HG03457 (cell line): ENCODE measurements at regions not wholly inside any gene's neighbourhood (a gene's known extent, or its start where the extent isn't known, plus 50 kb on each side); places are given as distances from the start of the nearest gene placed in this dataset.
"Not testable (repeated sequence)": the region's sequence is repeated elsewhere in the genome, so short reads cannot be mapped to it uniquely, and the experiment has no call there.

Source experiments
- ATAC-seq: cut with Tn5 transposase; IDR thresholded peaks from one replicate; pipeline ENCODE4 v1.9.1; 2021; ENCODE audit warnings: moderate number of reproducible peaks; ENCODE audit not compliant: unreplicated experiment

GRCh38 chr4:32589097-32589496 is 1868.9 kb downstream of the PCDH7 start:
- ATAC-seq, result no peak

DNA sequence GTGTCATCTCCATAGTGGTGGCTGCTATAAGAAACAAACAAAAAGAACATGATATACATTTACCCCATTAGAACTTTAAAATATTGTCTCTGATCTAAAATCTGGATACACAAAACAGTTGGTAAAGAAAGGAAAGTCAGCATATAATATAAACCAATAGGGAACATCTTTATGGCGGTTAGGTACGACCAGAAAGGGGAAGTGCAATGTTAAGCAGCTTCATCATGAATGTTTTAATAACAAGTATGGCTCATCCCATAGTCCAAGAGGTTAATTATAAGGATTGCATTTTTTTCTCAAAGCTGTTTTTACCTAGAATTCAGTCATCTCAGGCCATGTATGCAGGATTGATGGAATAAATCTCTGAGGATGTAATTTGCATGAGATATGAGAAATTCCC is 1869.7 kb downstream of the PCDH7 start:
- no peak for ATAC-seq

DNA sequence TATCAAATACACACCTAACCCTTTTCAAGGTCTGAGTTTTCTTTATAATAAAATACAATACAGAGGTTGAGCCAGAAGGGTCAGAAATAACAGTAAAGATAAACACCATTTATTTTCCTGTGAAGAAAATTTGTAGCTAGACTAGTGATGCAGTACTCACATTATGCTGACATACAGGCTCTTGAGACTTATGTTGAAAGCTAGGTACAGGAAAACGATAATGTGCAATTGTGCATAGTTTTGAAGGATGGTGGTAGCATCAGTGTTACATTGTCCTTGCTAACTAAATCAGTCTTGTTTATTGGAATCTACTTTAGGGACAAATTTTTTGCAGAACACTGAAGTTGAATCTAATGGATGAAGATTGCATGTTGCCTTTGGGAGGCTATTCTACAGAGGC is 1877.2 kb downstream of the PCDH7 start:
- ATAC-seq, result no peak

GRCh38 chr4:32601848-32602247 is 1881.7 kb downstream of the PCDH7 start:
- no peak for ATAC-seq

DNA sequence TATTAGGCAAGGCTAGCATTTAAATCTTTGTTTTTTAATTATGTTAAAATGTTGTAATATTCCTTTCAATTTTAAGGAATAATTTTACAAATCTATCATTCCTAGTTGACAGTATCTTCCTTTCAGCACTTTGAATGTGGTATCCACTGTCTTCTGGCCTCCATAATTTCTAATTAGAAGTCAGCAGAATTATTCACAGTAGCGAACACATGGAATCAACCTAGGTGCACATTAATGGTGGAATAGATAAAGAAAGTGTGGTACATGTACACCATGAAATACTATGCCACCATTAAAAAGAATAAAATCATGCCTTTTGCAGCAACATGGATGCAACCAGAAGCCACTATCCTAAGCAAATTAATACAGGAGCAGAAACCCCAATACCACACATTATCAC is 1887.8 kb downstream of the PCDH7 start:
- ATAC-seq, result no peak

- ATAC-seq, result no peak
Measured at GRCh38 chr4:32624943-32625603, 1904.9 kb downstream of the PCDH7 start.

DNA sequence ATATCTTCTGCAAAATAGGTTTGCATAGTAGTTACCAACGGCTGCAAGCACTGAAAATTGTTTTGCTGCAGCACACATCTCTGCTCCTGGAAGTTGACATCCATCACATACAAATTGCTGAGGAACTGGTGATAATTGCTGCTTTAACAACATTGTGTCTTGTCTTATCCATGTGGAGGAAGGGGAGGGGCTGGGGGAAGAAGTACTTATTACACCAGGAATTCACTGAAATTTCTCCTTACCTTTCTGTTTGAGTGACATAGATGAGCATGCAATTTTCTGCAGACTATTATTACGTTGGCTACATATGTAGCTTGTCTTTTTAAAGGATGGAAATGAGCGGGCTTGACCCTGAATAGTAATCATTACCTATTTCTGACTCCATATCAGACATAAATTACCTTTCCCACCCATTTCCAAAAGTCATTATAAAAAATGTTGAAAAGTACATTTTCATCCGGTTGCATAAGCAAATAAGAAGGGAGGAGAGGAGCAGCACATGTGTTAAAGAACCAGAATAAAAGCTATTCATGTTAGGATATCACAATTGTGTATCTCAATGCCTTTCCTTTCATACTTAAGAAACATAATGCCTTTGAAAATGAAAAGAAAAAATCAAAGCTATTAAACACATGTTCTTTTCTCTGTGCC is 1905.6 kb downstream of the PCDH7 start:
- ATAC-seq, result no peak

DNA sequence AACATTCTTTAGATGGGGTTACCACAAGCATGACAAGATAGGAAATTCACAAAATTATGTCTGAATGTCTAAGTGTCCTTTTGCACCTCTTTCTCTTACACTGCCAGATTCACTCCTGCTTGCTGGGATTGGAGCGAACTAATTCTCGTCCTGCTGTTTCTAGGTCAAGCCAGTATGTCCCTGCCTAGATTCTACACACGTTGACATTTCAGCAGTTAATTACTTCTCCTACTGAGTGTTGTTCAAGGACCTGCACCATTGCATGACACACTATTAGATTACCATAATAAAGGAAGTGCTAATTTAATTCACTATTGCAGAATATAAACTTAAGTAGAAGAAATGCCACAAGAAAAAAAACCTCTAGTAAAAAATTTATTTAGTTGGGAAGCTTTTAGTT is 1911.7 kb downstream of the PCDH7 start:
- ATAC-seq, result no peak

DNA sequence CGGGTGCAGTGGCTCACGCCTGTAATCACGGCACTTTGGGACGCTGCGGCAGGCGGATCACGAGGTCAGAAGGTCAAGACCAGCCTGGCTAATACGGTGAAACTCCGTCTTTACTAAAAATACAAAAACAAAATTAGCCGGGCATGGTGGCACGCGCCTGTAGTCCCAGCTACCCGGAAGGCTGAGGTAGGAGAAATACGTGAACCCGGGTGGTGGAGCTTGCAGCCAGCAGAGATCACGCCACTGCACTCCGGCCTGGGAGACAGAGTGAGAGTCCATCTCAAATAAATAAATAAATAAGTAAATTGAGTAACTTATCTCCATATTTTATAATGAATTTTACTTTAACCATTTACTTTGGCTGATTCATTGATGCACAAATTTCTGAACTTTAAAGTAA is 1913.3 kb downstream of the PCDH7 start:
- no peak for ATAC-seq

DNA sequence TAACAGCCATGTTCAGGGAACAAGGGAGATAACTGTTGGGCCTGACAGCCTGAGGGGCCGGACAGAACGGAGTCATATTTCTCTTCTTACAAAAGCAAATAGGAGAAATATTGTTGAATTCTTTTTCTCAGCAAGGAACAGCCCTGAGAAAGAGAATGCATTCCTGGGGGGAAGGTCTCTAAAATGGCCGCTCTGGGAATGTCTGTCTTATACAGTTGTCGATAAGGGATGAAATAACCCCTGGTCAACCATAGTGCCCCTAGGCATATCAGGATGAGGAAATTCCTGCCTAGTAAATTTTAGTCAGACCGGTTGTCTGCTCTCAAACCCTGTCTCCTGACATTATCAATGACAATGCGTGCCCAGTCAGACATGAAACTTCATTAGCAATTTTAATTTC is 1925.5 kb downstream of the PCDH7 start:
- no peak for ATAC-seq

- ATAC-seq, result no peak
Measured at GRCh38 chr4:32658019-32658418, 1937.8 kb downstream of the PCDH7 start.

GRCh38 chr4:32661229-32661628 is 1941.1 kb downstream of the PCDH7 start:
- ATAC-seq, result no peak

DNA sequence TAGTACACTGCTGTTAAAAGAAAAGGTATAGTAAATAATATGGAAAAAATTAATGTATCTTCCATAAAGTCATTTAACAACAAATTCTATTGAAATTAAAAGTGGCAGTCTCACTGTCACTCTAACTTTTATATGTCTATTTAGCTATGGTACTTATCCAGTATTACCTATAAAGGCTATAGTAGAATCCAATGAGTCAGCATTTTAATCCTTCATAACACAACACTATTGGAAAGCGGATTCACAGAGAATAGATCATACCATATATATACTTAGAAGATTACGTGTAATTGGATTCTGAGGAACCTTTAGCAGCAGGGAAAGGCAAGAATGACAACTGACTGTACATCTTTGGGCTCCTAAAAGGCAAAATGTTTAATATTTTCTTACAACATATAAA is 1942.6 kb downstream of the PCDH7 start:
- ATAC-seq, result no peak

GRCh38 chr4:32672359-32672758 is 1952.2 kb downstream of the PCDH7 start:
- no peak for ATAC-seq

DNA sequence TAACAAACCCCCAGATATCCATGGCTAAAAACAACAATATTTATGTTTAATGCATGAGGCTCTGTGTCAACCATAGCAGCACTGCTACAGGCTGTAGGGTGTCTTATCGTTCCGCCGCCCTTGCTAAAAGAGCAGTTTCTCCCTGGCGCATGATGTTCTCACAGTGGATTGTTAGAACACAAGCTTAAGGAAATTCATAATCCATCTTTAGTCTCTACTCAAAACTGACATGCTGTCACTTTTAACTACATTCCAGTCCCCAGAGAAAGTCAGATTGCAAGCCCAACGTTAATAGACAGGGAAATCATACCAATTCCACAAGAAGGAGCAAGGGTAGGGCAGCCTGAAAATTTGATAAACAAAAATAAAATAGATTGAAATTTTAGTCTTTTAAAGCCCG is 1960.8 kb downstream of the PCDH7 start:
- ATAC-seq, result no peak

GRCh38 chr4:32684160-32684559 is 1964.0 kb downstream of the PCDH7 start:
- ATAC-seq, result no peak

GRCh38 chr4:32686123-32686522 is 1966.0 kb downstream of the PCDH7 start:
- ATAC-seq, result no peak

DNA sequence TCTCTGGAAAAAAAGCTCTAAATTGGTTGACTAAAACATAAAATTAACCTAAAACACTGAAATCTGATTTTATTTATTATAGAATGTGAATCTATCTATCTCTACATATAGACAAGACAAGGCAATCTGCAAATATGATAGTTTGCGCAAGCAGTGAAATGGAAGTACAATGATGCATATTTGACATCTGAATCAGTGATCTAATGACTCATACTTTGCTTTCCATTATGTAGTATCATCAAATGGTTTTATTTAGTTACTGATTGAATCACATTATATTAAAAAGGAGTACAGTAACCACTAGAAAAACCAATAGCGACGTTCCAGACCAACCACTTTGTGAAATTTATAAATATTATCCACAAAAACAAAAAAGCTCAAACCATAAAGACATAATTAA is 1969.3 kb downstream of the PCDH7 start:
- no peak for ATAC-seq

DNA sequence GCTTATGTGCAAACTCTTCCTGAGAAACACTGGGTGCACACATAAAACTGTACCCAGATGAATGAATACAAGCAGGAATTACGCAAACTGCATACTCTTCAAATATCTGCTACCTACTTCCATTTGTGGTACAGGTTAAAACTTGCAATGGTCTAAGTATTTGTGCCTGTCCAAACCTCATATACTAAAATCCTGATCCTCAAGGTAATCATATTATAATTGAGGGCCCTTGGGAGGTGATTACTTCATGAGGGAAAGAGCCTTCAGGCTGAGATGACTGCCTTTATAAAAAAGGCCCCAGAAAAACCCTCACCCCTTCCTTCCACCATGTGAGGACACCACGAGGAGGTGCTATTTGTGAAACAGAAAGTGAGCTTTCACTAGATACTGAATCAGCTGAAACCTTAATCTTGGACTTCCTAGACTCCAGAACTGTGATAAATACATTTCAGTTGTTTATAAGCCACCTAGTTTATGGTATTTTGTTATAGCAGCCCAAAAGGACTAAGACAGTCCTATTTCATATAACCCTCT is 1977.2 kb downstream of the PCDH7 start:
- ATAC-seq, result no peak

DNA sequence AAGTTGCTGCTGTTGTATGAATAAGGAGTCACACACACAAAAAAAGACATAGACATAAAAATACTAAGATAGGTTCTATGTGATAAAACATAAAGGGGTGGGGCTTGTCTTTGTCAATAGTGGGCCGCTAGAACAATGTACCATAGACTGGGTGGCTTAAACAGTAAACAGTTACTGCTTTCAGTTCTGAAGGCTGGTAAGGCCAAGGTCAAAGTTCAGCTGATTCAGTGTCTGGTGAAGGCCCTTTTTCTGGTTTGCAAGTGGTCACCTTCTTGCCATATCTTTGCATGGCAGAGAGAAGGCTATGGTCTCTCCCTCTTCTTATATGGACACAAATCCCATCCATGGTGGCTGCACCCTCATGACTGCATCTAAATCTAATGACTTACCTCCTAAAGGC is 1980.7 kb downstream of the PCDH7 start:
- ATAC-seq, result no peak

DNA sequence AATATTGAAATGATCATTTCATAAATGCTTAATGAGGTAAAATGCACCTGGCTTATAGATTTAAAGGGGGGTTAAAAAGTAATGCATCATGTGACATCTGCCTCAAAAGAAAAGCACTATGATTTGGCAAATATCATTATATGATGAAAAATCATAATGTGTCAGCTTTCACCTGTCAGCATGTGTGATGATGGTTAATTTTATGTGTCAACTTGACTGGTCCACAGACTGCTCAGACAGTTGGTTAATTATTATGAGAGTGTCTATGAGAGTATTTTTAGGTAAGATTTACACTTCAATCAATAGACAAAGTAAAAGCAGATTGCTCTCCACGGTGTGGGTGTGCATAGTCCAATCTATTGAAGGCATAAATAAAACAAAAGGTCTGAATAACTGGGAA is 1986.7 kb downstream of the PCDH7 start:
- no peak for ATAC-seq

DNA sequence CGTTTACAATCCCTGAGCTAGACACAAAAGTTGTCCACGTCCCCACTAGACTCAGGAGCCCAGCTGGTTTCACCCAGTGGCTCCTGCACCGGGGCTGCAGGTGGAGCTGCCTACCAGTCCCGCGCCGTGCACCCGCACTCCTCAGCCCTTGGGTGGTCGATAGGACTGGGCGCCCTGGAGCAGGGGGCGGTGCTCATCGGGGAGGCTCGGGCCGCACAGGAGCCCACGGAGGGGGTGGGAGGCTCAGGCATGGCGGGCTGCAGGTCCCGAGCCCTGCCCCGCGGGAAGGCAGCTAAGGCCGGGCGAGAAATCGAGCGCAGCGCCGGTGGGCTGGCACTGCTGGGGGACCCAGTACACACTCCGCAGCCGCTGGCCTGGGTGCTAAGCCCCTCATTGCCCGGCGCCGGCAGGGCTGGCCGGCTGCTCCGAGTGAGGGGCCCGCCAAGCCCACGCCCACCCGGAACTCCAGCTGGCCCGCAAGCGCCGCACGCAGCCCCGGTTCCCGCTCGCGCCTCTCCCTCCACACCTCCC is 1996.0 kb downstream of the PCDH7 start:
- ATAC-seq, result not testable (repeated sequence)
